ENCODE measurements at regions not wholly inside any gene's neighbourhood (a gene's known extent, or its start where the extent isn't known, plus 50 kb on each side); places are given as distances from the start of the nearest gene placed in this dataset.

DNA sequence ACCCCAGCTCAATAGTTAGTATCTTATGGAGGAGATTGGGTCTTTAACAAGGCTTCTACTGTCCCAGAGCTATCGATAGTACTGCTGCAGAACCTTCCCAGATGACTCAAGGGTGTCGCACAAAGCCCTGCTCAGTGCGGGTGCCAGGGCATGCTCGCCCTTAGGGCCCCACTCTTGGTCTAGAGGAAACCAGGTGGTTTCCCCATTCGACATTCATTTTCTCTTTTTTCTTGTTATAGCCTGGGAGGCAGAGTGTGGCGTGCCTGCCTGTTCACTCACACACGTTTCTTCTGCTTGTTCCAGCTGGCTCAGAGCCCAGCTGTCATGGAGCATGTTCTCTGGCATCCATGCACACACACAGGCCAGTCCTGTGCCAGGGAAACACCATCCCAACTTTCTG is 144.5 kb downstream of the SMIM20 start:
- ATAC-seq (ENCODE audit: low FRiP score in 2 of 2) (no peak), DNase-seq (no peak)
- TF ChIP-seq EP300 (IDR thresholded peaks at IDR 0.05) = no peak
- TF ChIP-seq POLR2AphosphoS5 (IDR thresholded peaks at IDR 0.05) = no peak
- TF ChIP-seq, protein P1, sequence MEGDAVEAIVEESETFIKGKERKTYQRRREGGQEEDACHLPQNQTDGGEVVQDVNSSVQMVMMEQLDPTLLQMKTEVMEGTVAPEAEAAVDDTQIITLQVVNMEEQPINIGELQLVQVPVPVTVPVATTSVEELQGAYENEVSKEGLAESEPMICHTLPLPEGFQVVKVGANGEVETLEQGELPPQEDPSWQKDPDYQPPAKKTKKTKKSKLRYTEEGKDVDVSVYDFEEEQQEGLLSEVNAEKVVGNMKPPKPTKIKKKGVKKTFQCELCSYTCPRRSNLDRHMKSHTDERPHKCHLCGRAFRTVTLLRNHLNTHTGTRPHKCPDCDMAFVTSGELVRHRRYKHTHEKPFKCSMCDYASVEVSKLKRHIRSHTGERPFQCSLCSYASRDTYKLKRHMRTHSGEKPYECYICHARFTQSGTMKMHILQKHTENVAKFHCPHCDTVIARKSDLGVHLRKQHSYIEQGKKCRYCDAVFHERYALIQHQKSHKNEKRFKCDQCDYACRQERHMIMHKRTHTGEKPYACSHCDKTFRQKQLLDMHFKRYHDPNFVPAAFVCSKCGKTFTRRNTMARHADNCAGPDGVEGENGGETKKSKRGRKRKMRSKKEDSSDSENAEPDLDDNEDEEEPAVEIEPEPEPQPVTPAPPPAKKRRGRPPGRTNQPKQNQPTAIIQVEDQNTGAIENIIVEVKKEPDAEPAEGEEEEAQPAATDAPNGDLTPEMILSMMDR (IDR thresholded peaks at IDR 0.05) = no peak
- no peak for TF ChIP-seq POLR2A (IDR thresholded peaks at IDR 0.05)
- Histone ChIP-seq H3K27ac (no peak overlapping the region), H3K36me3 (no peaks in the 10 kb centered on the region), H3K4me3 (no peak overlapping the region), H3K27me3 (no peaks in the 10 kb centered on the region), H3K4me1 (peaks cover 0 to 8% (median 0%) of the 10 kb centered on the region in 4 donors), H3K9me3 (no peaks in the 10 kb centered on the region)
- WGBS, 2 donors = 35 to 39% methylated on average over 7 of the region's 7 CpGs

GRCh38 chr4:26059391-26060154 is 145.6 kb downstream of the SMIM20 start:
- no peak for TF ChIP-seq POLR2AphosphoS5 (IDR thresholded peaks at IDR 0.05)
- no peak for TF ChIP-seq POLR2A (IDR thresholded peaks at IDR 0.05)
- TF ChIP-seq EP300 (IDR thresholded peaks at IDR 0.05) = no peak
- TF ChIP-seq, protein P1 (IDR thresholded peaks at IDR 0.05) = no peak
- Histone ChIP-seq H3K4me3 (no peak overlapping the region), H3K4me1 (peaks cover 0 to 8% (median 0%) of the 10 kb centered on the region in 4 donors), H3K27me3 (no peaks in the 10 kb centered on the region), H3K9me3 (no peaks in the 10 kb centered on the region), H3K27ac (no peak overlapping the region), H3K36me3 (no peaks in the 10 kb centered on the region)
- ATAC-seq (ENCODE audit: low FRiP score in 2 of 2) (peak in 1 of 2 donors; percentile 20), DNase-seq (no peak)
- 93 to 96% methylated on average over 5 of the region's 5 CpGs for WGBS, 2 donors

GRCh38 chr4:26060286-26060685 is 146.3 kb downstream of the SMIM20 start:
- H3K4me1 ChIP-seq = peaks cover 0 to 8% (median 0%) of the 10 kb centered on the region in 4 donors
- H3K4me3 ChIP-seq = no peak overlapping the region
- DNase-seq (no peak), ATAC-seq (ENCODE audit: low FRiP score in 2 of 2) (no peak)
- H3K36me3 ChIP-seq = no peaks in the 10 kb centered on the region
- 83 to 88% methylated on average over 3 of the region's 3 CpGs for WGBS, 2 donors
- TF ChIP-seq, protein P1 (IDR thresholded peaks at IDR 0.05) = no peak
- TF ChIP-seq POLR2AphosphoS5 (IDR thresholded peaks at IDR 0.05) (no peak), POLR2A (IDR thresholded peaks at IDR 0.05) (no peak), EP300 (IDR thresholded peaks at IDR 0.05) (no peak)
- H3K9me3 ChIP-seq = no peaks in the 10 kb centered on the region
- H3K27me3 ChIP-seq = no peaks in the 10 kb centered on the region
- no peak overlapping the region for H3K27ac ChIP-seq

DNA sequence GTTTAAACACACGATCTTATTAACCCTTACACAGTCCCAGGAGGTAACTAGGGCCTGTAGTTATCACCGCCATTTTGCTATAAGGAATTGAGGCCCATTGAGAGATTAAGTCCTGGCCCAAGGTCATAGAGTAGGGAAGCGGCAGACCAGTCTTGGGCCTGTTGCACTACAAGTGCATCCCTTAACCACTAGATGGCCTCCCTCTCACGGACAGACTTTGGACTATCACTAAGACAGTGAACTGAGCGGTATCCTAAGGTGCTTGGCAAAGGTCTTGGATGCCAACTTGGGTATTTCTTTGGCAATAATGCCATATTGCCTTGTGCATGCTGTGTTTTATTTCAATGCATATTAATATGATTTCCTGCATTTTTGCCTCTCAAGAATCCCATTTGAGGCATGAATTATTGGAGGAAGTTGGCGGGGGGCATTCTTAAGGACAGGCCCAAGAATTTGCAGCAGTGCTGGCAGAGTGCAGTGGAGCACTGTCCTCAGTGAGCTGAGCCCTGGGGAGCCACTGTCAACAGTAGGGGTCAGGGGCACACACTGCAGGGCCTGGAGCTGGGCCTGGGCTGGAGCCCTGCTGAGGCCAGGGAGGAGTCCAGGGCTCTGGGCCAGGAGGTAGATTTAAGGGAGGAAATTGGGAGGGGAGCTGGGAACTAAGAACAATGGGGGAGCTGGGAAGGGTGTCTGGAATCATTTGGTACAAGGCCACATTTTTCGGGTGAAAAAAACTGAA is 147.4 kb downstream of the SMIM20 start:
- Histone ChIP-seq H3K4me1 (peaks cover 0 to 8% (median 0%) of the 10 kb centered on the region in 4 donors), H3K36me3 (no peaks in the 10 kb centered on the region), H3K27me3 (no peaks in the 10 kb centered on the region), H3K4me3 (no peak overlapping the region), H3K9me3 (no peaks in the 10 kb centered on the region), H3K27ac (no peak overlapping the region)
- WGBS, 2 donors = 68 to 78% methylated on average over 7 of the region's 7 CpGs
- TF ChIP-seq, protein P1 (IDR thresholded peaks at IDR 0.05) = peak; percentile 27 to 58 (median 43)
- TF ChIP-seq EP300 (IDR thresholded peaks at IDR 0.05) = no peak
- DNase-seq = peak in 1 of 2 donors; percentile 56
- peak; percentile 56 to 82 for ATAC-seq (ENCODE audit: low FRiP score in 2 of 2)
